ENCODE measurements at regions not wholly inside any gene's neighbourhood (a gene's known extent, or its start where the extent isn't known, plus 50 kb on each side); places are given as distances from the start of the nearest gene placed in this dataset.

- no peaks in the 10 kb centered on the region for H3K27me3 ChIP-seq (ENCODE audit: control insufficient read depth in 2 of 2, insufficient read depth in 2 of 2, low read length in 2 of 2)
These were observed 123.1 kb upstream of the UBE2E1 start for GRCh38 chr3:23682646-23683045.

DNA sequence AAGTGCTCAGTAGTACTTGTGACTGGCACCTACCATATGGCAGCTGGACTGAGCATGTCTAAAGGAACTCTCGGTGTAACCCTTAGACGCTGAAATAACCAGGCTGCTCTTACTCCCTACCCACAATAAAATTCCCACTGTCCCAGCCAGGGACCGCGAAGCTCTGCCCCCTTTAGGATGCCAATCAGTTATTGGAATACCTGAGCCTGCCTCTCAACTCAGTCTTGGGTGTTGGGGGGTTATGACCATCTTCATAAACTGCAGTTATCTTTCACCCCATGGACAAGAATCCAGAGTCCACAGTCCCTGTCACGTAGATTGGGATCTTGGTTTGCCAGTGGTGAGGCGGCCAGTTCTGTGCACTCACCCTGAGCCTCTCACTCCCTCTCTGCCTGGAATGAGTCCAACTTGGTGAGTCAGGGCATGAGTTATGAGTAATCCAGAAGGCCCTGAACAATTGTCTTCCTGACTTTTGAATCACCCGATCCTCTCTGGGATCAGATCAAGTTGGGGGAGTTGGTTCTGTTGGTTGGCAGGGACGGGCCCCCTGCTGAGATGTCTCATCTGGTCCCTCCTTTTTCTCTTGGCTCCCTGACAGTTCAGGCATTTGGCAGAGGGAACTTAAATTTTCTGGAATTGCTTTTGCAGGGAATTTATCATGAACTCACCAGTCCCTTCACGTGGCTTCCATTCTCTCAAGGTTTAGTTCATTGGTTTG lies 120.1 kb upstream of the UBE2E1 start:
- FAIRE-seq (peak; percentile 99), DNase-seq (ENCODE audit: low read depth, low spot score) (peak; percentile 97)
- intact Hi-C loops (cut with micrococcal nuclease) (loop anchor here (1.0 kb wide), 1 partner anchor 55 kb away; no protein-coding TSS in a partner anchor), dilution Hi-C loops (cut with MboI; ENCODE audit: extremely low pct_ligation_motif_present, low sequenced_read_pairs) (no loop called here)
- TF ChIP-seq GATA2 (IDR thresholded peaks at IDR 0.05; ENCODE audit: insufficient read depth, insufficient read length, low read depth, low read length) = peak; percentile 88
- peak; percentile 85 for TF ChIP-seq POLR2AphosphoS5 (IDR thresholded peaks at IDR 0.05; ENCODE audit: insufficient read depth, low read depth, low read length)
- peak; percentile 97 for TF ChIP-seq JUN (IDR thresholded peaks at IDR 0.05; ENCODE audit: borderline replicate concordance, insufficient read depth, insufficient read length, low read depth)
- TF ChIP-seq CTCF (IDR thresholded peaks at IDR 0.05; ENCODE audit: extremely low read depth in 1 of 2, insufficient read depth in 1 of 2, low read depth in 1 of 2, low read length in 2 of 2) = no peak
- peak; percentile 99 for TF ChIP-seq FOS (IDR thresholded peaks at IDR 0.05; ENCODE audit: borderline replicate concordance, insufficient read depth, low read length)
- Histone ChIP-seq H3K36me3 (ENCODE audit: control insufficient read depth in 2 of 2, extremely low read depth in 1 of 2, insufficient read depth in 2 of 2, low read length in 2 of 2) (no peaks in the 10 kb centered on the region), H3K4me1 (ENCODE audit: control insufficient read depth, extremely low read depth, insufficient read depth, low read length) (peaks cover 12% of the 10 kb centered on the region), H3K4me3 (replicated peaks in 1 of 3; ENCODE audit: insufficient read depth in 1 of 3, low read depth in 1 of 3, low read length in 3 of 3) (no peak overlapping the region), H3K27ac (ENCODE audit: insufficient read depth, low read depth, low read length) (peak overlapping the region; percentile 8), H3K9me1 (replicated peaks; ENCODE audit: control insufficient read depth, extremely low read depth, insufficient read depth, low read length) (no peaks in the 10 kb centered on the region), H4K20me1 (replicated peaks; ENCODE audit: control insufficient read depth, extremely low read depth, insufficient read depth, low read length) (no peaks in the 10 kb centered on the region), H3K9ac (replicated peaks; ENCODE audit: extremely low read depth, insufficient read depth, low read length) (no peak overlapping the region), H3K27me3 (ENCODE audit: control insufficient read depth in 2 of 2, insufficient read depth in 2 of 2, low read length in 2 of 2) (no peaks in the 10 kb centered on the region), H3K4me2 (ENCODE audit: insufficient read depth, low read length) (peak overlapping the region; percentile 2), H2AFZ (ENCODE audit: low read depth, low read length) (no peak overlapping the region), H3K79me2 (ENCODE audit: control insufficient read depth, insufficient read depth, low read length) (no peaks in the 10 kb centered on the region), H3K9me3 (replicated peaks; ENCODE audit: control insufficient read depth, insufficient read depth, low read length) (no peaks in the 10 kb centered on the region)
- BruUV-seq (replicated peaks) = no TSS peak
- ChIA-PET CTCF (interaction anchor here (0.5 to 1.0 kb wide), 3 partner anchors 37 to 93 kb away, joined by 3 to 5 read pairs (median 4); no protein-coding TSS in a partner anchor), POLR2A (no interaction called here)

More at GRCh38 chr3:23682646-23683045, 123.1 kb upstream of the UBE2E1 start:
- TF ChIP-seq MAX (IDR thresholded peaks at IDR 0.05; ENCODE audit: insufficient read depth, insufficient read length) = no peak
- no peaks in the 10 kb centered on the region for H4K20me1 ChIP-seq (replicated peaks; ENCODE audit: control insufficient read depth, extremely low read depth, insufficient read depth, low read length)
- H3K27ac ChIP-seq (ENCODE audit: insufficient read depth, low read depth, low read length) = no peak overlapping the region
- no peak overlapping the region for H3K4me2 ChIP-seq (ENCODE audit: insufficient read depth, low read length)
- FAIRE-seq (peak; percentile 18), DNase-seq (ENCODE audit: low read depth, low spot score) (no peak)
- H3K4me3 ChIP-seq (replicated peaks in 1 of 3; ENCODE audit: insufficient read depth in 1 of 3, low read depth in 1 of 3, low read length in 3 of 3) = no peak overlapping the region
- no peak overlapping the region for H3K9ac ChIP-seq (replicated peaks; ENCODE audit: extremely low read depth, insufficient read depth, low read length)
- H3K4me1 ChIP-seq (ENCODE audit: control insufficient read depth, extremely low read depth, insufficient read depth, low read length) = peaks cover 12% of the 10 kb centered on the region
- no peaks in the 10 kb centered on the region for H3K9me1 ChIP-seq (replicated peaks; ENCODE audit: control insufficient read depth, extremely low read depth, insufficient read depth, low read length)
- dilution Hi-C loops (cut with MboI; ENCODE audit: extremely low pct_ligation_motif_present, low sequenced_read_pairs) (no loop called here), intact Hi-C loops (cut with micrococcal nuclease) (no loop called here)
- ChIA-PET POLR2A (no interaction called here), CTCF (no interaction called here)
- no peak overlapping the region for H2AFZ ChIP-seq (ENCODE audit: low read depth, low read length)
- H3K9me3 ChIP-seq (replicated peaks; ENCODE audit: control insufficient read depth, insufficient read depth, low read length) = no peaks in the 10 kb centered on the region
- BruUV-seq (replicated peaks) = no TSS peak
- H3K36me3 ChIP-seq (ENCODE audit: control insufficient read depth in 2 of 2, extremely low read depth in 1 of 2, insufficient read depth in 2 of 2, low read length in 2 of 2) = no peaks in the 10 kb centered on the region
- H3K79me2 ChIP-seq (ENCODE audit: control insufficient read depth, insufficient read depth, low read length) = no peaks in the 10 kb centered on the region

Measured in endothelial cell of umbilical vein (primary cell).